ENCODE measurements at regions not wholly inside any gene's neighbourhood (a gene's known extent, or its start where the extent isn't known, plus 50 kb on each side); places are given as distances from the start of the nearest gene placed in this dataset.
"Not testable (repeated sequence)": the region's sequence is repeated elsewhere in the genome, so short reads cannot be mapped to it uniquely, and the experiment has no call there.

DNA sequence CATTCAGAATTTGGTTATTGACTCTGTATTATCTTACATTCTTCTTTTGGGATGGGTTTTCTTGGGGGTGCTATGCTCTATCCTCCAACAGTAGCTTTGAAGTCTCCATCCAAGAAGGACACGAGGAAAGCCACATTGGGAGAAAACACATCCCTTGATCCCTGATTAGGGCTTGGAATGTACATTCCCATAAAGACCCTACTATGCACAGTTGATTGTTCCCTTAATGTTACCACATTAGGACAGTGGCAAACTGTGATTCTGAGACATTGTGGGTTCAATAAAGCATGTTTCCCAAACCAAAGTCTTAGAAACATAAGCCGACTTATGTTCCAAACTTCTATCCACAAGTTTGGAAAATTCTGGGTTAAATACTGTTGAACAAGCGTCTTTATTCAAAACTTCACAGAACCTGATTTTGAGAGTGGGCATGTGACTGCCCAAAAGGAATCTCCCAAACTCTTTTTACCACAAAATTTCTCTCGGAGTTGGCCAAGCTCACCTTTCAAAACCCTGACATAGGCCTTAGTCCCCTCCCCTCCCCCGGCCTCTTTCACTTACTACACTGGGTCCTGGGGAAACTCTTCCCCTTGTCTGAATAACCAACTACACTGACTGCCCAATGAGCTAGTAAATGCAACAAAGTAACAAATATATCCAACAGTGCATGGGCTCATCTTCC, 177.0 kb upstream of the KAZN start:
- DNase-seq, result no peak

DNA sequence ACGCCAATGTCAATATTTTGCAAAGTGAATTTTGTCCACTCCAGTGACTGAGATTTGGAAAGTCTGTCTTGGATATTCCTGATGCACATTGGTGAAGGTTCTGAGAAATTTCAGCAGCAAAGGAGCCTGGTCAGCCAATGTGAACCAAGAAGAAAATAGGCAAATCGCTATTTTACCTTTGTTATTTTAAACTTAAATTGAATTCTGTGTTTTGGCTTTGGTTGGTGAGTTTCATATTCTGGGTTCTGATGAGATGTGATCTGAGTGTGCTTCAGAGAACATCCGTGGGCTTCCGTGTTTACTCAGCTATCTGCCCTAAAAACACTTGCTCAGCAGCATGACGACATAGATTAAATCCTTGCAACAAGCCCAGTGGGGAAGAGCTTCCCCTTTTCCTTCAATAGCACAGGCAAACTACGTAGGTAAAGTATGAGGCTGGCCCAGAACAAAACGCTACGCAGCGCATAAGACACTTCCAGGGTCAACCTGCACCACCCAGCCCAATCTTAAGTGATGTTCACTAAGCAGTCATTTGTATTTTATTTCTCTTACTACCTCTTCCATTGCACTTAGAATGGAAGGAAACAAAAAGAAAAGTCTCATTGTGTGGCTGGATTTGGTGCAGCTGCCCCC, 176.4 kb upstream of the KAZN start:
- DNase-seq, result no peak

DNA sequence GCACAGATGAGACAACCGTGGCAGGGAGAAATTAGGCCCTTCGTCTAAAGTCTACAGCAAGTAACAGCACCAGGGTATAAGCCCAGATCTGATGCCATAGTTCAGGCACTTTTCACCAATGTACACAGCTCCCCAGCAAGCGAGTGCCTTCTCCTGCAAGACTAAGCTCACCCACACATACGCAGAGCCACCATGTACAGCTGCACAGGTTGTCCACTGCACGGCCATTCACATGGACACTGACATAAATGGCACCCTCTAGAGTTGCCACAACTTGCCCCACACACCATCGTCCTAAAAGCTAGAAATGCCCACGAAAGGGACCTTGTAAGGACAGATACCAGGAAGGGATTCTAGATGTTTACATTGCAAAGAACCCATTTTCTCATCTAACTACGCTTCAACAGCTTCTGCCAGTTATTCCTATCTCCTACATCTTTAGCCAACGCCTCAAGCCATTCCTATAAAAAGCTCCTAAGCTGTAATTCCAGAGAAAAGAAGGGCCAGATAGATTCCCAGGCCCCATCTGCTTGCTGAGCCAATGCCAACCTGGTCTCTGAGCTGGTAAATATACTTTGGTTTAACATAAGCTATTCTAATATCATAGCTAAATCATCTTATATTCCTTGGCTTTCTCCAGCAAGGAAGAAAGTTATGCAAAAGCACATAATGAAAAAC, 174.0 kb upstream of the KAZN start:
- no peak for DNase-seq

DNA sequence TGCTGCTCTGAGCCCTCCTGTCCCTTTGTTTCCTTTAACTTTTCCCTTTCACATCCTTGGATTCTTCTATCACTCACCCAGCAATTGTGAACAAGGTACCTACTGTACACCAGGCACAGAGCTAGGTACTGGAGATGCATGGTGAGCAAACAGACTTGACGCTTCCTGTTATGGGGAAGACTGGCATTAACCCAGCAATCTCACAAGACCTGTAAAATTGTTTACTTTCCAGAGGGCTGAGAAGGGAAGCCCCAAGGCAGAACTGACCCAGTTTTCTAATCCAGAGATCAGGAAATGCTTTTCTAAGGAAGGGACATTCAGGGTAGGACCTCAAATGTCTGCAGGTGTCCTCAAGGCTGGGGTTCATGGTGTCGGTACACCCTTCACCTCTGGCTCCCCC, 171.6 kb upstream of the KAZN start:
- no peak for DNase-seq

DNA sequence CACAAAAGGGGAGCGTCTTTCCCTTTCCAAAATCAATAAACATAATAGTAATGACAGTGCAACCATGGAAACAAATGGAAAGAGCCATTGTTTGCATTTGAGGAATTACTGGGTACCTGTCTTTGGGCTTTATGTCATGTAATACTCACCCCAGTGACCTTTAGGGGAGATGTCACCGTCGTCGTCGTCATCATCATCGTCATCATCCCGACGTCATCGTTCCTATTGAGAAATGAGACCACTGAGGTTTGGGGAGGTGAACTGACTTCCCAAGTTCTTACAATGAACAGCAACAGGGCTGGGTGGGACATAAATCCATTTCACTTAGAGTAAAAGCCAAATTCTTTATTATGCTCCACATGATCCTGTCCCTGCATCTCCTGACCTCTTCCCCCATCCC, 168.9 kb upstream of the KAZN start:
- DNase-seq, result no peak

- not testable (repeated sequence) for DNase-seq
These were observed 165.8 kb upstream of the KAZN start for GRCh38 chr1:14432728-14433127.

DNA sequence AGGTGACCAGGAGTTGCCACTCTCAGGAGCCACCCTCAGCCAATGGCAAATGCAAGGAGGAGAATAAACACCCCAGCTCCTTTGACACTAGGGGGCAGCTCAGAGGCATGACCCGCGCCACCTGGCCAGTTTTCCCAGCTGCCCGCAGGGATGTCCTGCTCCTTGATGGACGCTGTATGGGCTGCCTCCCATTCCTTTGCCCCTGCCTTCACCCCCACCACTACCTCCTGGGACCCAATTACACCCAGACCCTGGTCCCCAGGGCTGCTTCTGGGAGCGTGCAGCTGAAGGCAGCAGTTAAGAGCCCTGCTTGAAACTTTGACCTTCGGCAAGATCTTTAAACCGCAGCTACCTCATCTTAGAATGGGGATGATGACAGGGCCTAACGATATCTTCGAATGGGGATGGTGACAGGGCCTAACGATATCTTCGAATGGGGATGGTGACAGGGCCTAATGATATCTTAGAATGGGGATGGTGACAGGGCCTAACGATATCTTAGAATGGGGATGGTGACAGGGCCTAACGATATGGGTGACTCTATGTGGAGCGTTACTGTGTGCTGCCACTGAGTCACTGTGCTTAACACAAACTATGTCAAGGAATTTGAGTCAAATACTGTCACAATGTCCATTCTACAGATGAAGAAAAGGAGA, 163.0 kb upstream of the KAZN start:
- no peak for DNase-seq

GRCh38 chr1:14437417-14437918, 161.0 kb upstream of the KAZN start:
- DNase-seq, result no peak

- DNase-seq, result no peak
These were observed 160.2 kb upstream of the KAZN start for GRCh38 chr1:14438127-14438769.

- no peak for DNase-seq
These were observed 159.5 kb upstream of the KAZN start for GRCh38 chr1:14439015-14439414.

DNA sequence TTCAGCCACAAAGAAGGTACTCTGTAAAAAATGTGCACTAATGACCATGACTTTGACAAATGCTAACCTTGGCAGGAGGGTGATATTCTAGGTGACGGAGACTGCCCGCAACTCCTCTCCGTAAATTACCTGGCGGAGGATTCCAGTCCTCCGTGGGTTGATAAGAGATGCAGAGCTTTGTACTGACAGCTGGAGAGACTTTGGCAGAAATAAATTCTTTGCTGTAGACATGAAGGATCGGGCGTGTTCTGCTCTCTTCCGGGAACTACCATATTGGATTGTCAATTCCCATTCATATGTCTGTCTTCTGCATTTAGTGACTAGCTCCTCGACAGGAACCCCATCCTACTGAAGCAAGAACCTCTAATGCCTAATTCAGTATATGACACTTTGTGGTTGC, 158.3 kb upstream of the KAZN start:
- DNase-seq, result no peak

- no peak for DNase-seq
These were observed 157.8 kb upstream of the KAZN start for GRCh38 chr1:14440731-14441130.

DNA sequence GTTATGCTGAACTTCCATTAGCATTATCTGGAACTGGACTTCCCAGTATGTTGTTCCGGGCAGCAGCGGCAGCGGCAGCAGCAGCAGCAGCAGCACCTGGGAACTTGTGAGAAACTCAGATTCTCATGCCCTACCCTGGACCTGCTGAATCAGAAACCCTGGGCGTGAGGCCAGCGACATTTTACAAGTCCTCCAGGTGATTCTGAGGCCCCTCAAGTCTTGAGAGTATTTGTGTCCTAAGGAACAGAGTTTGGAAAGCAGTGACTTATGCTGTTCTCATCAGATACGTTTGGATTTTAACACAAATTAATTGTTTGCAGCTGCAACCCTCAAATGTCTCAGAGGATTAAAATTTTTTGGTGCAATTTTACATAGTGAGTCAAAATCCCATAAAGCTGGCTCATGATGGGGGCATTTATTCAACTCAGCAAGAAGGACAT, 157.2 kb upstream of the KAZN start:
- no peak for DNase-seq

DNA sequence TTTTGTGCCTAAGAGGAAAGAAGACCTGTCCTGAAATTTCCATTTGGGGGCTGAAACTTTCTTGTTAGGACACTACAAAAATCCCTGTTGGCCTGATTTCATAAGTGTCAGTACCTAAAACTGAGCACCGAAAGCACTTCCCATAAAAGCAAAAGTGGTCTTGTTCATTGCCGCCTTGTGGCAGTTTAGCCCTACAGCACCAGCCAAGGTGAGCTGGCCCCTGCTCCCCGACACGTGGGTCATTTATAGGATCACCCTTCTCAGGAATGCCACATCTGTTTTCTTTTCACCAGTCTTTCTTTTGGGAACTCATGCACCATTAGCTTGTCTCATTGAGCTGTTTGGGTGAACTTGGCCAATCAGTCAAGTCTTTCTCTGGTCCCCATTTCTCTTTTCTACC, 155.8 kb upstream of the KAZN start:
- DNase-seq, result no peak

GRCh38 chr1:14443164-14443787, 155.2 kb upstream of the KAZN start:
- no peak for DNase-seq

DNA sequence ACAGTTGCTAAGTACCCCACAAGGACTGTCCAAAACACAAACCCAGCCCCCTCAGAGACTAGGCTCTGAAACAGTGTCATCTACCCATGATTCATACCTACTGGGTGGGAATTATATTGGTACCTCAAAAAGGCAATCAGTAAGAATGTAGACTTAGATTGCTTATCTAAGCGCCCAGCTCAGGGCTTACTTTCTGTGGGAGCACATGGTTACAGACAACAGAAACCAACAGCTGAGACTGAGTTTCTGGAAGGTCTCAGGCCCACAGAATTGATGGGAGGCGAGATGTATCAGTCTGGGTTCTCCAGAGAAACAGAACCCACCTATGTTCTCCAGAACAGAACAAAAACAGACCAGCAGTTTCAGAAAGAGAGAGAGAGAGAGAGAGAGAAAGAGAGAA, 147.3 kb upstream of the KAZN start:
- no peak for DNase-seq

DNA sequence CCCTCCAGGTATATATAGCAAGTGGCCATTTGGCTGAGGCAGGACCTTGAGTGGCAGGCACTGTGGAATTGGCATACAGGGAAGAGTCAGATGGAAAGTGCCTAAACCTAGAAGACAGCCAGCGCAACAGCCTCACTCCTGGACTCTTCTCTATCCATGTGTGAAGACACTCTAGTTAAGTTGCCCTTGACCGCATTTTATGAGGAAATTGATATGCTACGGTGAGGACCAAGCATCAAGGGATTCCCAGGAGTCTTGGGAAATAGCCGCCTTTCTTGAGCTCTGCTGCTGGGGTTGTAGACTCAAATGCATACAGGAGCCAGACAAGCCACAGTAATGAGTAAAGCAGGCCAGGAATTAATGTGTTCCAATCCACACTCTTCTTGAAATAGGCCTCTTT, 145.9 kb upstream of the KAZN start:
- no peak for DNase-seq

- DNase-seq, result no peak
These were observed 138.3 kb upstream of the KAZN start for GRCh38 chr1:14460173-14460572.

GRCh38 chr1:14462851-14463250, 135.6 kb upstream of the KAZN start:
- no peak for DNase-seq

DNA sequence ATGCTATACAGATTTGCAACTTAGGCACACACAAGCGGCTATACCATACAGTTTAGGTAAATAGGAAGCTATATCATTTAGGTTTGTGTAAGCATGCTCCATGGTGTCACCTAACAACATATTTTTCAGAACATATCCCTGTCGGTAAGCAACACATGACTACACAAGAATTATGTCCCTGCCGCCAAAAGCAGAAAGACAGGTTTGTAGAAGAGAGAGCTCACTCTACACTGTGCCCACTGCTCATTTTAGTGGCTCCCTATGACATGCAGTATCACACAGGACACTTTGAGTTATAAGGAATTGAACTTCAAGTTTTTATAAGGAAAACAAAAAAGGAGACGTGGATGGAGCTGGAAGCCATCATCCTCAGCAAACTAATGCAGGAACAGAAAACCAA, 132.5 kb upstream of the KAZN start:
- DNase-seq, result no peak

DNA sequence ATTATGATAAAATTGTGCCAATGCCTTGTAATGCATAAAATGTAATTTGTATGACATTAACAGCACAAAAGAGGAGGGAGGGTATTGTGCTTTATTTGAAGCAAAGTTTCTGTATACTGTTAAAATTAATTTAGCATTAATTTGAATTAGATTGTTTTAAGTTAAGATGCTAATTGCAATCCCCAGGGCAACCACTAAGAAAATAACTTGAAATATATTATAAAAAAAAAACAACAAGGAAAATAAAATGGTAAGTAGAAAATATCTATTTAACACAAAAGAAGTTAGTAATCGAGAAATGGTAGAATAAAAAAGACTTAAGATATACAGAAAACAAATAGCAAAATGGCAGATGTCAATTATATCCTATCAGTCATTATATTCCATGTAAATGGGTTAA, 131.4 kb upstream of the KAZN start:
- no peak for DNase-seq

GRCh38 chr1:14468751-14469150, 129.7 kb upstream of the KAZN start:
- no peak for DNase-seq

GRCh38 chr1:14470802-14471201, 127.7 kb upstream of the KAZN start:
- no peak for DNase-seq
